Endothelial cell of umbilical vein (primary cell): ENCODE measurements at regions not wholly inside any gene's neighbourhood (a gene's known extent, or its start where the extent isn't known, plus 50 kb on each side); places are given as distances from the start of the nearest gene placed in this dataset.

Experiments
- BruUV-seq: library from RNA; stranded (reverse); fragments of 400-500 nt; replicated peaks from 2 replicates; lab custom pipeline; 2021; lab: Mats Ljungman, UMichigan
- CTCF ChIA-PET: fragments of 300-600, 350-600 bp; sonication (Branson Sonifier 250); formaldehyde crosslinking; loops from one replicate; lab custom pipeline; 2021; ENCODE audit warnings: antibody characterized with exemption, inconsistent platforms; lab: Charles Lee
- POLR2A ChIA-PET: fragments of 300-600, 350-600 bp; sonication (Branson Sonifier 250); formaldehyde crosslinking; loops from one replicate; lab custom pipeline; 2021; ENCODE audit warnings: antibody characterized with exemption, inconsistent platforms; lab: Charles Lee
- DNase-seq: peaks from one replicate; pipeline ENCODE4 v3.0.0-alpha.2; 2011; ENCODE audit warnings: low read depth, low spot score
- FAIRE-seq: peaks from 2 replicates; lab custom pipeline; 2011; peaks lifted over from hg19 to GRCh38; lab: Jason Lieb, UNC
- H2AFZ ChIP-seq: 2 replicates; pipeline ENCODE4 v1.6.0; 2012; ENCODE audit warnings: low read depth, low read length, control low read depth, inconsistent platforms
- H3K27ac ChIP-seq: 2 replicates; pipeline ENCODE4 v1.5.1; 2011; ENCODE audit warnings: low read depth, mild to moderate bottlenecking, control low read depth, low read length, moderate library complexity; ENCODE audit not compliant: insufficient read depth
- H3K27me3 ChIP-seq, 2 experiments: 2 replicates each; pipeline versions ENCODE4 v1.6.0 to v1.6.1; 2011; ENCODE audit warnings: low read length in 2 of 2, mixed read lengths in 1 of 2; ENCODE audit not compliant: control insufficient read depth in 2 of 2, insufficient read depth in 2 of 2
- H3K36me3 ChIP-seq, 2 experiments: 2 replicates in 1 of 2; 3 replicates in 1 of 2; pipeline ENCODE4 v1.5.1; 2011; ENCODE audit warnings: low read length in 2 of 2, mild to moderate bottlenecking in 1 of 2, moderate library complexity in 1 of 2; ENCODE audit not compliant: control insufficient read depth in 2 of 2, insufficient read depth in 2 of 2; ENCODE audit errors: extremely low read depth in 1 of 2
- H3K4me1 ChIP-seq: 3 replicates; pipeline ENCODE4 v1.5.1; 2011; ENCODE audit warnings: mild to moderate bottlenecking, low read length; ENCODE audit not compliant: control insufficient read depth, insufficient read depth; ENCODE audit errors: extremely low read depth
- H3K4me2 ChIP-seq: 2 replicates; pipeline ENCODE4 v1.6.1; 2011; ENCODE audit warnings: low read length, control low read depth, mixed read lengths; ENCODE audit not compliant: insufficient read depth
- H3K4me3 ChIP-seq, 3 experiments: fragments of 200-600 bp in 1 of 3; sonication (generic), shearing (Covaris generic) in 1 of 3; replicated peaks in 1 of 3; 2 replicates each; pipeline ENCODE4 v1.5.1; 2011 to 2016; ENCODE audit warnings: control low read depth in 3 of 3, low read length in 3 of 3, mild to moderate bottlenecking in 2 of 3, inconsistent platforms in 1 of 3, low read depth in 1 of 3, moderate library complexity in 1 of 3; ENCODE audit not compliant: insufficient read depth in 1 of 3
- H3K79me2 ChIP-seq: 2 replicates; pipeline ENCODE4 v1.6.0; 2012; ENCODE audit warnings: low read length, inconsistent platforms; ENCODE audit not compliant: control insufficient read depth, insufficient read depth
- H3K9ac ChIP-seq: replicated peaks from 2 replicates; pipeline ENCODE3; 2011; ENCODE audit warnings: low read length, control low read depth; ENCODE audit not compliant: insufficient read depth; ENCODE audit errors: extremely low read depth
- H3K9me1 ChIP-seq: replicated peaks from 3 replicates; pipeline ENCODE4 v1.6.0; 2011; ENCODE audit warnings: mild to moderate bottlenecking, low read length; ENCODE audit not compliant: control insufficient read depth, insufficient read depth; ENCODE audit errors: extremely low read depth
- H3K9me3 ChIP-seq: replicated peaks from 2 replicates; pipeline ENCODE4 v1.5.1; 2012; ENCODE audit warnings: low read length, inconsistent platforms; ENCODE audit not compliant: control insufficient read depth, insufficient read depth
- H4K20me1 ChIP-seq: replicated peaks from 2 replicates; pipeline ENCODE3; 2011; ENCODE audit warnings: mild to moderate bottlenecking, low read length; ENCODE audit not compliant: control insufficient read depth, insufficient read depth; ENCODE audit errors: extremely low read depth
- CTCF ChIP-seq, 2 donors: IDR thresholded peaks; 1 replicate in 1 of 2; 2 replicates in 1 of 2; pipeline ENCODE4 v1.5.1; 2011; ENCODE audit warnings: low read length in 2 of 2, mild to moderate bottlenecking in 2 of 2, moderate library complexity in 2 of 2, control low read depth in 1 of 2, inconsistent platforms in 1 of 2, low read depth in 1 of 2; ENCODE audit not compliant: insufficient read depth in 1 of 2; ENCODE audit errors: extremely low read depth in 1 of 2
- EZH2 ChIP-seq: IDR thresholded peaks from 2 replicates; pipeline ENCODE4 v1.6.1; 2012; ENCODE audit warnings: borderline replicate concordance, low read depth, mild to moderate bottlenecking, moderate library complexity, low read length, inconsistent platforms; ENCODE audit not compliant: severe bottlenecking
- FOS ChIP-seq: IDR thresholded peaks from 2 replicates; pipeline ENCODE4 v1.6.1; 2011; ENCODE audit warnings: mild to moderate bottlenecking, low read length, moderate library complexity, borderline replicate concordance; ENCODE audit not compliant: insufficient read depth
- GATA2 ChIP-seq: IDR thresholded peaks from 2 replicates; pipeline ENCODE4 v1.7.0; 2011; ENCODE audit warnings: low read depth, mild to moderate bottlenecking, moderate library complexity, mixed read lengths, low read length; ENCODE audit not compliant: insufficient read length, insufficient read depth
- JUN ChIP-seq: IDR thresholded peaks from 2 replicates; pipeline ENCODE4 v1.6.1; 2011; ENCODE audit warnings: borderline replicate concordance, low read depth; ENCODE audit not compliant: insufficient read length, insufficient read depth
- MYC ChIP-seq: IDR thresholded peaks from one replicate; pipeline ENCODE4 v1.6.1; 2011; ENCODE audit warnings: mild to moderate bottlenecking, low read depth, low read length
- POLR2A ChIP-seq: IDR thresholded peaks from 2 replicates; pipeline ENCODE4 v1.6.1; 2012; ENCODE audit warnings: low read depth, mild to moderate bottlenecking, control low read depth, low read length
- POLR2AphosphoS5 ChIP-seq: IDR thresholded peaks from 2 replicates; pipeline ENCODE4 v1.6.1; 2012; ENCODE audit warnings: low read depth, mild to moderate bottlenecking, control low read depth, low read length, moderate library complexity; ENCODE audit not compliant: insufficient read depth
- dilution Hi-C: fragments of 300-500 bp; cut with MboI; formaldehyde crosslinking; loops from one replicate; pipeline ENCODE4 v1.15.0; 2019; ENCODE audit warnings: low sequenced_read_pairs; ENCODE audit not compliant: extremely low pct_ligation_motif_present
- intact Hi-C: fragments of 100-400 bp; cut with micrococcal nuclease; formaldehyde crosslinking; loops from one replicate; pipeline ENCODE4 v1.10.0; 2022
- TF ChIP-seq, protein P1 (sequence below): IDR thresholded peaks from 2 replicates; pipeline ENCODE4 v1.6.1; 2011; ENCODE audit not compliant: insufficient read depth, insufficient read length

DNA sequence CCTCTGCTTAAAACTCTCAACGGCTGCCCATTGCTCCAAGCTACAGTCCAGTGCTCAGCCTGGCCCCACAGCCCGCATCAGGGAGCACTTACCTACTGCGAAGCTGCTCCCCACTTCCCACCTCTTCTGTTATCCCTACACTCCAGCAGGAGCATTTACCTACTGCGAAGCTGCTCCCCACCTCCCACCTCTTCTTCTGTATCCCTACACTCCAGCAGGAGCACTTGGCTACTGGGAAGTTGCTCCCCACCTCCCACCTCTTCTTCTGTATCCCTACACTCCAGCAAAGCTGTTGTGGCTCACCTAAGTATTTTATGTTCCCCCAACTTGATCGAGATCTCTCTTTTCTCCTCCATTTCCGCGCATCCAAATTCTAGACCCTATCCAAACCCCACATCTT is 563.3 kb upstream of the ZFP42 start:
- Histone ChIP-seq H3K36me3 (no peaks in the 10 kb centered on the region), H4K20me1 (no peaks in the 10 kb centered on the region), H3K27ac (no peak overlapping the region), H3K4me2 (no peak overlapping the region), H2AFZ (no peak overlapping the region), H3K27me3 (no peaks in the 10 kb centered on the region), H3K79me2 (no peaks in the 10 kb centered on the region), H3K9me1 (no peaks in the 10 kb centered on the region), H3K4me3 (no peak overlapping the region), H3K9me3 (no peaks in the 10 kb centered on the region), H3K4me1 (no peaks in the 10 kb centered on the region), H3K9ac (no peak overlapping the region)
- BruUV-seq: no TSS peak
- dilution Hi-C loops: no loop called here
- ChIA-PET POLR2A (no interaction called here), CTCF (no interaction called here)
- DNase-seq (no peak), FAIRE-seq (no peak)
- TF ChIP-seq, protein P1, sequence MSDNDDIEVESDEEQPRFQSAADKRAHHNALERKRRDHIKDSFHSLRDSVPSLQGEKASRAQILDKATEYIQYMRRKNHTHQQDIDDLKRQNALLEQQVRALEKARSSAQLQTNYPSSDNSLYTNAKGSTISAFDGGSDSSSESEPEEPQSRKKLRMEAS: no peak
- TF ChIP-seq CTCF (IDR thresholded peaks at IDR 0.05; ENCODE audit: extremely low read depth in 1 of 2, insufficient read depth in 1 of 2, low read depth in 1 of 2, low read length in 2 of 2) (no peak), GATA2 (no peak), EZH2 (no peak), JUN (no peak), FOS (no peak), POLR2A (no peak), MYC (no peak), POLR2AphosphoS5 (no peak)
- intact Hi-C loops: no loop called here
